Activated T-cell treated with anti-CD3 and anti-CD28 coated beads, Interleukin-2, amount 50 U/mL, for 72 hours (primary cell): ENCODE measurements at regions not wholly inside any gene's neighbourhood (a gene's known extent, or its start where the extent isn't known, plus 50 kb on each side); places are given as distances from the start of the nearest gene placed in this dataset.
A peak's percentile ranks its signal among the peaks of the same experiment; 100 is the strongest.

ENCODE experiments used
- ATAC-seq, 2 donors: fragments of 150-1000 bp; cut with Tn5 transposase; replicated peaks in 1 of 2; 2 replicates each; pipeline ENCODE4 v1.10.0; 2021; ENCODE audit warnings: moderate library complexity in 2 of 2, mild to moderate bottlenecking in 1 of 2
- DNase-seq, 2 donors: peaks; one replicate each; pipeline ENCODE4 v3.0.0; 2021 to 2022; ENCODE audit warnings: mixed read lengths in 1 of 2
- H3K27ac Mint-ChIP-seq: one replicate; pipeline ENCODE4 v1.8.0; 2022; ENCODE audit warnings: mild to moderate bottlenecking, moderate library complexity, mixed read lengths
- H3K27me3 Mint-ChIP-seq: one replicate; pipeline ENCODE4 v1.8.0; 2022; ENCODE audit warnings: low read depth, mixed read lengths
- H3K36me3 Mint-ChIP-seq, 2 donors: one replicate each; pipeline ENCODE4 v1.8.0; 2022; ENCODE audit warnings: mixed read lengths in 2 of 2, mild to moderate bottlenecking in 1 of 2; ENCODE audit not compliant: insufficient read depth in 2 of 2
- H3K4me1 Mint-ChIP-seq: one replicate; pipeline ENCODE4 v1.8.0; 2022; ENCODE audit warnings: low read depth, mixed read lengths
- H3K4me3 Mint-ChIP-seq, 2 donors: one replicate each; pipeline ENCODE4 v1.8.0; 2022; ENCODE audit warnings: mild to moderate bottlenecking in 2 of 2, mixed read lengths in 2 of 2, moderate library complexity in 2 of 2
- H3K9me3 Mint-ChIP-seq, 2 donors: one replicate each; pipeline ENCODE4 v1.8.0; 2022; ENCODE audit warnings: mixed read lengths in 2 of 2

DNA sequence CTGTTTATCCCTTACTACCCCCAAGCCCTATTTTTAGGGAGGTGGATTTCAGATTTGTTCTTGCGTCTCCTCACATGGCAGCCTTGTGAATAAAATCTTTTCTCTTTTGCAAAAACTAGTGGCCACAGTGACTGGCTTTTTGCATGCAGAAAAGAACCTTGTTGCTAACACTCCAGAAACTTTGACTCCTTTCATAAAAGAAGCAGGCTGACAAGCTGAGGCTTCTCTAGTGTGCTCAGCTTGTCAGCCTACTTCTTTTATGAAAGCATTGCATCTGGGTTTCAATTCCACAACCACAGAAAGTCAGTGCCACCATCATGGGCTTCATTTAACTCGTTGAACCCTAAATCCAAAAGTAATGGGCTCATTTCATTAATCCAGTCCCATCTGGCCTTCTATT is 761.0 kb upstream of the COBL start:
- H3K36me3 Mint-ChIP-seq, result no peaks in the 10 kb centered on the region
- H3K4me1 Mint-ChIP-seq, result no peaks in the 10 kb centered on the region
- H3K27me3 Mint-ChIP-seq, result no peaks in the 10 kb centered on the region
- no peak overlapping the region for H3K4me3 Mint-ChIP-seq
- H3K9me3 Mint-ChIP-seq, result peaks cover 9 to 16% of the 10 kb centered on the region in 2 donors
- no peak overlapping the region for H3K27ac Mint-ChIP-seq
- ATAC-seq, result no peak
- DNase-seq, result no peak

- no peak overlapping the region for H3K27ac Mint-ChIP-seq
- no peak for DNase-seq
- H3K4me3 Mint-ChIP-seq, result no peak overlapping the region
- H3K27me3 Mint-ChIP-seq, result no peaks in the 10 kb centered on the region
- no peak for ATAC-seq
- H3K9me3 Mint-ChIP-seq, result peaks cover 12 to 18% of the 10 kb centered on the region in 2 donors
- no peaks in the 10 kb centered on the region for H3K4me1 Mint-ChIP-seq
- H3K36me3 Mint-ChIP-seq, result no peaks in the 10 kb centered on the region
These were observed 758.3 kb upstream of the COBL start for GRCh38 chr7:52074912-52075311.

DNA sequence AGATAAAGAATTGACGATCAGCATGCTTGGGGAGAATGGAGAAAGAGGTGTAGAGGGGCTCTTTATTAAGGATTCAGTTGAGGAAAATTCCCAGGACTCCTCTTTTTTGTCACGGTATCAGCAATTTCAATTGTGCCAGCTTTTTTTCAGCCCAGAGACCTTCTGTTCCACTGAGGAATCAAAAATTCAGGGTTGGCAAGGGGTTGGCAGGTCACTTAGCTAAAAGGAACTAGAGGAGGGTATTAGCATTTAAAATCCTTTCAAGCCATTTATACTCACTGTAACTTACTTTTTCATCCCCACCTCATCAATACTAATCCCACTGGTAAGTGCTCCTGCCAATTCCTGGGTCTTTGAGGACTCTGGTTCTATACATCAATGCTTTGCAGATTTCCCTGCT is 757.5 kb upstream of the COBL start:
- no peak overlapping the region for H3K27ac Mint-ChIP-seq
- no peaks in the 10 kb centered on the region for H3K27me3 Mint-ChIP-seq
- H3K4me1 Mint-ChIP-seq, result no peaks in the 10 kb centered on the region
- no peak overlapping the region for H3K4me3 Mint-ChIP-seq
- no peak for DNase-seq
- no peak for ATAC-seq
- peaks cover 12% of the 10 kb centered on the region in 2 donors for H3K9me3 Mint-ChIP-seq
- H3K36me3 Mint-ChIP-seq, result no peaks in the 10 kb centered on the region

DNA sequence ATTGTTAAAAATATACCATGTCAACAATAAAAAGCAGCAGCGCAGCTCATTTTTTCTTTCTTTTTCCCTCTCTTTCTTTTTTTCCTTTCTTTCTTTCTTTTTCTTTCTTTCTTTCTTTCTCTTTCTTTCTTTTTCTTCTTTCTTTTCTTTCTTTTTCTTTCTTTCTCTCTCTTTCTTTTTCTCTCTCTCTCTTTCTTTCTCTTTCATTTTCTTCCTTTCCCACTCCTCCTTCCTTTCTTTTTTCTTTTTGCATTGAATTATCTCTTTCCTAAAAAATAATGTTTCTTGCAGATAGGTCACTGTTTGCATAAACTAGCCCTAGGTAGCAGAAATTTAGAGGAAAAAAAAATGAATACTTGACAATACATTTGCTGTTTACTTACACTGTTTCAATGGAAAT is 755.1 kb upstream of the COBL start:
- H3K9me3 Mint-ChIP-seq, result peaks cover 7 to 13% of the 10 kb centered on the region in 2 donors
- no peak overlapping the region for H3K27ac Mint-ChIP-seq
- no peaks in the 10 kb centered on the region for H3K27me3 Mint-ChIP-seq
- no peak overlapping the region for H3K4me3 Mint-ChIP-seq
- no peak for ATAC-seq
- no peaks in the 10 kb centered on the region for H3K4me1 Mint-ChIP-seq
- no peaks in the 10 kb centered on the region for H3K36me3 Mint-ChIP-seq
- no peak for DNase-seq

- Mint-ChIP-seq H3K4me1 (no peaks in the 10 kb centered on the region), H3K4me3 (no peak overlapping the region), H3K36me3 (no peaks in the 10 kb centered on the region), H3K9me3 (peaks cover 3 to 7% of the 10 kb centered on the region in 2 donors), H3K27me3 (no peaks in the 10 kb centered on the region), H3K27ac (no peak overlapping the region)
- ATAC-seq, result no peak
- DNase-seq, result no peak
These were observed 747.9 kb upstream of the COBL start for GRCh38 chr7:52064493-52064892.

GRCh38 chr7:52061666-52062065 is 745.1 kb upstream of the COBL start:
- Mint-ChIP-seq H3K36me3 (no peaks in the 10 kb centered on the region), H3K27ac (no peak overlapping the region), H3K9me3 (peaks cover 3 to 4% of the 10 kb centered on the region in 2 donors), H3K4me3 (no peak overlapping the region), H3K4me1 (no peaks in the 10 kb centered on the region), H3K27me3 (no peaks in the 10 kb centered on the region)
- no peak for DNase-seq
- no peak for ATAC-seq

GRCh38 chr7:52053525-52053924 is 736.9 kb upstream of the COBL start:
- peaks cover 4 to 9% of the 10 kb centered on the region in 2 donors for H3K9me3 Mint-ChIP-seq
- H3K27ac Mint-ChIP-seq, result no peak overlapping the region
- H3K36me3 Mint-ChIP-seq, result peaks cover 0 to 1% of the 10 kb centered on the region in 2 donors
- H3K4me3 Mint-ChIP-seq, result no peak overlapping the region
- ATAC-seq (no peak), DNase-seq (no peak)
- H3K27me3 Mint-ChIP-seq, result no peaks in the 10 kb centered on the region
- H3K4me1 Mint-ChIP-seq, result no peaks in the 10 kb centered on the region

DNA sequence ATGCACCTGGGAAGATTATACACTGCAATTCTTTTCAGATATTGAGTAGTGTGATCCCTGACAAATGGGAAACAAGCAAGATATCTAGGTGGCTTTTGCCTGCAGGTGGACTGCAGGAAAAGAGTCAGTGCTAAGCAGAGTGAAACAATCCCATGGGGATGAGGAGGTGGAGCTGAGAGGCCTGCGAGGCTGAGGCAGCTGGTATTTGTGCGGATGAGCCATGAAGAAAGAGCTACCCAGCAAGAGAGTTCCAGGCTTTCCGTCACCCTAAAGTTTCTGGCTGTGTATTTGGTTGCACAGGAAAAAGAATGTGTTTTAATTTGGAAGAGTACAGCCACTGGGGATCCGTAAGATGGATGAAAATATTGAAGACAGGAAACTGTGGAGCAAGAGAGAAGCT is 714.1 kb upstream of the COBL start:
- no peaks in the 10 kb centered on the region for H3K4me1 Mint-ChIP-seq
- H3K27ac Mint-ChIP-seq, result no peak overlapping the region
- H3K36me3 Mint-ChIP-seq, result no peaks in the 10 kb centered on the region
- ATAC-seq (no peak), DNase-seq (no peak)
- H3K9me3 Mint-ChIP-seq, result peaks cover 5 to 6% of the 10 kb centered on the region in 2 donors
- no peaks in the 10 kb centered on the region for H3K27me3 Mint-ChIP-seq
- H3K4me3 Mint-ChIP-seq, result no peak overlapping the region

GRCh38 chr7:52026140-52026539 is 709.5 kb upstream of the COBL start:
- Mint-ChIP-seq H3K36me3 (no peaks in the 10 kb centered on the region), H3K9me3 (peaks cover 6 to 10% of the 10 kb centered on the region in 2 donors), H3K4me1 (no peaks in the 10 kb centered on the region), H3K27me3 (no peaks in the 10 kb centered on the region), H3K4me3 (no peak overlapping the region), H3K27ac (no peak overlapping the region)
- ATAC-seq (no peak), DNase-seq (no peak)

- DNase-seq, result no peak
- Mint-ChIP-seq H3K4me3 (no peak overlapping the region), H3K36me3 (no peaks in the 10 kb centered on the region), H3K4me1 (no peaks in the 10 kb centered on the region), H3K27ac (no peak overlapping the region), H3K9me3 (peaks cover 5 to 12% of the 10 kb centered on the region in 2 donors), H3K27me3 (no peaks in the 10 kb centered on the region)
- ATAC-seq, result no peak
These were observed 704.7 kb upstream of the COBL start for GRCh38 chr7:52021343-52021742.

DNA sequence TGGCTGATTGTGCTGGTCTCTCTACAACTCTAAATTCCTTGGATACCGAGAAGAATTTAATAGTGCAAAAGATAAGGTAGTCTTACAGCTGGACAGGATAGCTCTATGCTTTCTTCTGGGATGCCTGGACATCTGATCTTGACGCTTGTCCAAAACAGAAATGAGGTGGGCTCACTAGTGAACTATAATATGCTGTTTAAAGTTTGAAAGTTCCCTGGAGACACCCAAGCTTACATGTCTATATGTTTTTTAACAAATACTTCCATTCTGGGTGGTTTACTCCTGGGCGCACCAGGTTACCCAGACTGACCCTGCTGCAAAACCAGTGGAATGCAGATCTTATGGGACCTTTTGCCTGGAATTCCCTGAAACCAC is 702.1 kb upstream of the COBL start:
- Mint-ChIP-seq H3K4me1 (no peaks in the 10 kb centered on the region), H3K27ac (no peak overlapping the region), H3K9me3 (peaks cover 6 to 7% of the 10 kb centered on the region in 2 donors), H3K27me3 (no peaks in the 10 kb centered on the region), H3K4me3 (no peak overlapping the region), H3K36me3 (no peaks in the 10 kb centered on the region)
- no peak for DNase-seq
- no peak for ATAC-seq

DNA sequence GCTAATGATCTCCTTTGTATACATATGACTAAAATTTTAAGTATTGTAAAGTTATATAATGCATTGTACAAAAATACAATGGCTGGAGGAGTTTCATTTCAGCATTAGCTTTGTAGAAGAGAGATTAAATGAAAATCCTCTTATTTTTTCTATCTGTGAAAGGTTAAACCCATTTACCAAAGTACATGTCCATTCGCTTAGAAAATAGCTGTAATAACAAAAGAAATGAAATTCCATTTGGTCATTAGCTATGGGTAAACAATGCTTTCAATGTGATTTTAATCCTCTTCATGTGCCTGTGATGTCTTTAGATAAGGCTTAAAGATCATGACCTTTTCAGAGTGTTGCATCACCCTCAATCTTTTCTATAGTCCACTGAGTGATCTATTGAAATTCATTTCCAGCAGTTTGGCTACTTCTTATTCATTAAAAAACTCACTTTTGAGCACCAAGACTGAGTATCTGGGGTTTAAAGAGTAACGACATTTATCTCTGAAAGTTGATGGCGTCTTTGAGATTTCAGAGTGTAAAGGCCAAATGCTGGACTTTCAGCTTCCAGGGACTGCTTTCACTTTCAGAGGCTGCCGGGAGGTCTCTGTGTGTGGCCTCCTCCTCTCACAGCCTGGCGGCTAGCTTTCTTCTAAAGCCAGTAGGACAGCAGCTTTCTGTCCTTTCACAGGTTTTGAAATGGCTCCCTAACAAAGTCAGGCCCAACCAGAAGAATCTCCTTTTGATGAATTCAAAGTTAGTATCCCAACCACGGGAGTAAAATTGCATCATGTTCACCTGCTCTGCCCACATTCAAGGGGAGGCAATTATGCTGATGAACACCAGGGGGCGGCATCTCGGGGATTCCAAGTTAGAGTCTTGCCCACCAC is 701.4 kb upstream of the COBL start:
- DNase-seq (peak; percentile 4 to 16), ATAC-seq (no peak)
- no peaks in the 10 kb centered on the region for H3K36me3 Mint-ChIP-seq
- no peaks in the 10 kb centered on the region for H3K4me1 Mint-ChIP-seq
- peaks cover 6 to 7% of the 10 kb centered on the region in 2 donors for H3K9me3 Mint-ChIP-seq
- H3K27me3 Mint-ChIP-seq, result no peaks in the 10 kb centered on the region
- peak overlapping the region; percentile 50 for H3K27ac Mint-ChIP-seq
- H3K4me3 Mint-ChIP-seq, result peak overlapping the region in 1 of 2 donors; percentile 22

DNA sequence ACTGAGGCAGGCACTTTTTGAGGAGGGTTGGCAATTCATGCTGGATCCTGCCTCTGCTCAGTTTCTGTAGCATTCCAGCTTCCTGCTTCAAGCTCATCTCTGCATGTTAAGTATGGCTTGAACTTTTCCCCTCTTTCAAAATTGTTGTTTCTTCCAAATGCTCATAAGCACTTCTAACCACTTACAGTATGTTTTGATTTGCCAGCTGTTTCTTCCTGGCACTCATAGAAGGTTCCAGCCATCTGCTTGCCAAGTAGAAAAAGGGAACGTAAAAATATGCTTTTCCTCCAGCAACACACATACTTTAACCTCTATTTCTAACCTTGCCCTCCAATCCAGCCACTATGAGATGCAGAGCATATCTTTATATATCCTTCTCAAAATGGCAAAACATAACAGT is 692.6 kb upstream of the COBL start:
- ATAC-seq (no peak), DNase-seq (no peak)
- H3K4me3 Mint-ChIP-seq, result no peak overlapping the region
- H3K27me3 Mint-ChIP-seq, result no peaks in the 10 kb centered on the region
- peaks cover 16 to 18% of the 10 kb centered on the region in 2 donors for H3K9me3 Mint-ChIP-seq
- H3K36me3 Mint-ChIP-seq, result peaks cover 0 to 2% of the 10 kb centered on the region in 2 donors
- H3K27ac Mint-ChIP-seq, result no peak overlapping the region
- no peaks in the 10 kb centered on the region for H3K4me1 Mint-ChIP-seq

- Mint-ChIP-seq H3K27ac (no peak overlapping the region), H3K4me3 (no peak overlapping the region), H3K27me3 (no peaks in the 10 kb centered on the region), H3K36me3 (peaks cover 0 to 2% of the 10 kb centered on the region in 2 donors), H3K4me1 (no peaks in the 10 kb centered on the region), H3K9me3 (peaks cover 24 to 25% of the 10 kb centered on the region in 2 donors)
- no peak for DNase-seq
- no peak for ATAC-seq
These were observed 690.1 kb upstream of the COBL start for GRCh38 chr7:52006674-52007073.
